ENCODE measurements at regions not wholly inside any gene's neighbourhood (a gene's known extent, or its start where the extent isn't known, plus 50 kb on each side); places are given as distances from the start of the nearest gene placed in this dataset.

- no peak overlapping the region for H3K27ac ChIP-seq (ENCODE audit: low read depth, low read length)
Measured at GRCh38 chr4:18777190-18777930, 755.8 kb upstream of the LCORL start.

GRCh38 chr4:18767921-18768320, 746.4 kb upstream of the LCORL start:
- H3K27me3 ChIP-seq (ENCODE audit: insufficient read depth, low read length) = no peaks in the 10 kb centered on the region
- no peaks in the 10 kb centered on the region for H3K36me3 ChIP-seq (ENCODE audit: insufficient read depth, low read length)
- H3K79me2 ChIP-seq (ENCODE audit: control insufficient read depth, insufficient read depth, low read length, unreplicated experiment) = no peaks in the 10 kb centered on the region
- H3K4me1 ChIP-seq (ENCODE audit: control insufficient read depth, insufficient read depth, low read length, unreplicated experiment) = no peaks in the 10 kb centered on the region
- no peak overlapping the region for H3K4me3 ChIP-seq (ENCODE audit: low read depth, low read length)
- H3K27ac ChIP-seq (ENCODE audit: low read depth, low read length) = no peak overlapping the region
- H2AFZ ChIP-seq (ENCODE audit: low read length, unreplicated experiment) = no peak overlapping the region

More at GRCh38 chr4:18777190-18777930, 755.8 kb upstream of the LCORL start:
- Histone ChIP-seq H3K79me2 (ENCODE audit: control insufficient read depth, insufficient read depth, low read length, unreplicated experiment) (no peaks in the 10 kb centered on the region), H3K36me3 (ENCODE audit: insufficient read depth, low read length) (no peaks in the 10 kb centered on the region), H3K27me3 (ENCODE audit: insufficient read depth, low read length) (no peaks in the 10 kb centered on the region), H3K4me1 (ENCODE audit: control insufficient read depth, insufficient read depth, low read length, unreplicated experiment) (no peaks in the 10 kb centered on the region), H3K4me3 (ENCODE audit: low read depth, low read length) (no peak overlapping the region), H2AFZ (ENCODE audit: low read length, unreplicated experiment) (no peak overlapping the region)

- Histone ChIP-seq H2AFZ (ENCODE audit: low read length, unreplicated experiment) (no peak overlapping the region), H3K27me3 (ENCODE audit: insufficient read depth, low read length) (no peaks in the 10 kb centered on the region), H3K79me2 (ENCODE audit: control insufficient read depth, insufficient read depth, low read length, unreplicated experiment) (no peaks in the 10 kb centered on the region), H3K36me3 (ENCODE audit: insufficient read depth, low read length) (no peaks in the 10 kb centered on the region), H3K4me1 (ENCODE audit: control insufficient read depth, insufficient read depth, low read length, unreplicated experiment) (no peaks in the 10 kb centered on the region), H3K4me3 (ENCODE audit: low read depth, low read length) (no peak overlapping the region), H3K27ac (ENCODE audit: low read depth, low read length) (no peak overlapping the region)
Measured at GRCh38 chr4:18756671-18757070, 735.1 kb upstream of the LCORL start.

- Histone ChIP-seq H3K79me2 (ENCODE audit: control insufficient read depth, insufficient read depth, low read length, unreplicated experiment) (no peaks in the 10 kb centered on the region), H3K4me3 (ENCODE audit: low read depth, low read length) (no peak overlapping the region), H2AFZ (ENCODE audit: low read length, unreplicated experiment) (no peak overlapping the region), H3K36me3 (ENCODE audit: insufficient read depth, low read length) (no peaks in the 10 kb centered on the region), H3K27me3 (ENCODE audit: insufficient read depth, low read length) (no peaks in the 10 kb centered on the region), H3K4me1 (ENCODE audit: control insufficient read depth, insufficient read depth, low read length, unreplicated experiment) (no peaks in the 10 kb centered on the region), H3K27ac (ENCODE audit: low read depth, low read length) (no peak overlapping the region)
Measured at GRCh38 chr4:18754180-18754579, 732.6 kb upstream of the LCORL start.

DNA sequence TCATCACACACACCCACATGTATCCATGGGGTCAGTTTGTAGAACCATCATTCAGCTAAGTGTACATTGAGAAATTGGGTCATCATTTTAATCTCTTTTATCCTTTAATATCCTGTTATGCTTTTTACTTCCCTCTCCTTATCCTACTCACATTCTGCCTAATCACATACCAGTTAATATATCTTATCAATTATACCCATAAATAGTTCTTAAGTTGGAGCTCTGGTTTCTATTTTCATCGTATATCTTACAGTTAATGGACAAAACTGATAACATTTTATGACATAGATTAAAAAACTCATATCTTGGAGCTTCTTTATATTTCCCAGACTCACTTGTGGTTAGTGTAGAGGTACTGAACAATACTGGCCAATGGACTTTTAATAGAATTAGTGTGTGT, 729.5 kb upstream of the LCORL start:
- Histone ChIP-seq H3K36me3 (ENCODE audit: insufficient read depth, low read length) (no peaks in the 10 kb centered on the region), H3K4me1 (ENCODE audit: control insufficient read depth, insufficient read depth, low read length, unreplicated experiment) (no peaks in the 10 kb centered on the region), H3K27me3 (ENCODE audit: insufficient read depth, low read length) (no peaks in the 10 kb centered on the region), H3K27ac (ENCODE audit: low read depth, low read length) (no peak overlapping the region), H2AFZ (ENCODE audit: low read length, unreplicated experiment) (no peak overlapping the region), H3K4me3 (ENCODE audit: low read depth, low read length) (no peak overlapping the region), H3K79me2 (ENCODE audit: control insufficient read depth, insufficient read depth, low read length, unreplicated experiment) (no peaks in the 10 kb centered on the region)

- no peak overlapping the region for H3K4me3 ChIP-seq (ENCODE audit: low read depth, low read length)
- H3K79me2 ChIP-seq (ENCODE audit: control insufficient read depth, insufficient read depth, low read length, unreplicated experiment) = no peaks in the 10 kb centered on the region
- no peaks in the 10 kb centered on the region for H3K4me1 ChIP-seq (ENCODE audit: control insufficient read depth, insufficient read depth, low read length, unreplicated experiment)
- no peak overlapping the region for H3K27ac ChIP-seq (ENCODE audit: low read depth, low read length)
- H3K27me3 ChIP-seq (ENCODE audit: insufficient read depth, low read length) = no peaks in the 10 kb centered on the region
- H3K36me3 ChIP-seq (ENCODE audit: insufficient read depth, low read length) = no peaks in the 10 kb centered on the region
- H2AFZ ChIP-seq (ENCODE audit: low read length, unreplicated experiment) = no peak overlapping the region
Measured at GRCh38 chr4:18749391-18749790, 727.8 kb upstream of the LCORL start.

- no peaks in the 10 kb centered on the region for H3K4me1 ChIP-seq (ENCODE audit: control insufficient read depth, insufficient read depth, low read length, unreplicated experiment)
- no peak overlapping the region for H3K4me3 ChIP-seq (ENCODE audit: low read depth, low read length)
- H3K79me2 ChIP-seq (ENCODE audit: control insufficient read depth, insufficient read depth, low read length, unreplicated experiment) = no peaks in the 10 kb centered on the region
- no peaks in the 10 kb centered on the region for H3K27me3 ChIP-seq (ENCODE audit: insufficient read depth, low read length)
- no peak overlapping the region for H2AFZ ChIP-seq (ENCODE audit: low read length, unreplicated experiment)
- H3K27ac ChIP-seq (ENCODE audit: low read depth, low read length) = no peak overlapping the region
- H3K36me3 ChIP-seq (ENCODE audit: insufficient read depth, low read length) = no peaks in the 10 kb centered on the region
Measured at GRCh38 chr4:18736551-18736950, 715.0 kb upstream of the LCORL start.

- no peak overlapping the region for H3K4me3 ChIP-seq (ENCODE audit: low read depth, low read length)
- no peak overlapping the region for H2AFZ ChIP-seq (ENCODE audit: low read length, unreplicated experiment)
- no peak overlapping the region for H3K27ac ChIP-seq (ENCODE audit: low read depth, low read length)
- no peaks in the 10 kb centered on the region for H3K36me3 ChIP-seq (ENCODE audit: insufficient read depth, low read length)
- H3K4me1 ChIP-seq (ENCODE audit: control insufficient read depth, insufficient read depth, low read length, unreplicated experiment) = no peaks in the 10 kb centered on the region
- no peaks in the 10 kb centered on the region for H3K79me2 ChIP-seq (ENCODE audit: control insufficient read depth, insufficient read depth, low read length, unreplicated experiment)
- H3K27me3 ChIP-seq (ENCODE audit: insufficient read depth, low read length) = no peaks in the 10 kb centered on the region
Measured at GRCh38 chr4:18735740-18736268, 714.2 kb upstream of the LCORL start.

- Histone ChIP-seq H3K36me3 (ENCODE audit: insufficient read depth, low read length) (no peaks in the 10 kb centered on the region), H3K27me3 (ENCODE audit: insufficient read depth, low read length) (no peaks in the 10 kb centered on the region), H3K4me1 (ENCODE audit: control insufficient read depth, insufficient read depth, low read length, unreplicated experiment) (no peaks in the 10 kb centered on the region), H3K79me2 (ENCODE audit: control insufficient read depth, insufficient read depth, low read length, unreplicated experiment) (no peaks in the 10 kb centered on the region), H3K27ac (ENCODE audit: low read depth, low read length) (no peak overlapping the region), H2AFZ (ENCODE audit: low read length, unreplicated experiment) (no peak overlapping the region), H3K4me3 (ENCODE audit: low read depth, low read length) (no peak overlapping the region)
Measured at GRCh38 chr4:18734405-18734804, 712.9 kb upstream of the LCORL start.

DNA sequence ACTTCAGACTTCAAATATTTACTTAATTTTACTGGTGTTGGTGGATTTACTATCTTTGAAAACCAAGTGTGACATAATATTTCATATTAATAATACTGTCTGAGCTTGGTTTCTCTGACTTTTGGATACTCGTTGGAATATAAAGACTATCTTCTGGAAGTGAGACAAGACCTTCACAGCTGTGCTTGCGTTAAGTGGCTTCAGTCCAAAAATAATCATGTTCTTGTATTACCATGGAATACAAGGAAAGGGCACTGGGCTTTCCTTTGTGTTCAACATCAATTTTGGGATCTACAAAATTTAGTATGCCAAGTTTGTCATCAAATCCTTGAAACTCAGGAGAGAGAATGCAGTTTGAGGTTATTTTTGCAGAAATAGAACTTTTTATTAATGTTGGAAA, 712.4 kb upstream of the LCORL start:
- Histone ChIP-seq H3K27ac (ENCODE audit: low read depth, low read length) (no peak overlapping the region), H2AFZ (ENCODE audit: low read length, unreplicated experiment) (no peak overlapping the region), H3K27me3 (ENCODE audit: insufficient read depth, low read length) (no peaks in the 10 kb centered on the region), H3K4me1 (ENCODE audit: control insufficient read depth, insufficient read depth, low read length, unreplicated experiment) (no peaks in the 10 kb centered on the region), H3K79me2 (ENCODE audit: control insufficient read depth, insufficient read depth, low read length, unreplicated experiment) (no peaks in the 10 kb centered on the region), H3K36me3 (ENCODE audit: insufficient read depth, low read length) (no peaks in the 10 kb centered on the region), H3K4me3 (ENCODE audit: low read depth, low read length) (no peak overlapping the region)

GRCh38 chr4:18722748-18723191, 701.2 kb upstream of the LCORL start:
- H3K36me3 ChIP-seq (ENCODE audit: insufficient read depth, low read length) = no peaks in the 10 kb centered on the region
- no peak overlapping the region for H3K4me3 ChIP-seq (ENCODE audit: low read depth, low read length)
- no peak overlapping the region for H3K27ac ChIP-seq (ENCODE audit: low read depth, low read length)
- no peak overlapping the region for H2AFZ ChIP-seq (ENCODE audit: low read length, unreplicated experiment)
- no peaks in the 10 kb centered on the region for H3K4me1 ChIP-seq (ENCODE audit: control insufficient read depth, insufficient read depth, low read length, unreplicated experiment)
- H3K79me2 ChIP-seq (ENCODE audit: control insufficient read depth, insufficient read depth, low read length, unreplicated experiment) = no peaks in the 10 kb centered on the region
- no peaks in the 10 kb centered on the region for H3K27me3 ChIP-seq (ENCODE audit: insufficient read depth, low read length)

All from ACC112 (cell line).